OCI-LY7 (cell line): ENCODE measurements at regions not wholly inside any gene's neighbourhood (a gene's known extent, or its start where the extent isn't known, plus 50 kb on each side); places are given as distances from the start of the nearest gene placed in this dataset.

Experiments
- EZH2phosphoT487 ChIP-seq: fragments of 200-600 bp; sonication (generic); IDR thresholded peaks from 2 replicates; pipeline ENCODE4 v1.6.1; 2018; ENCODE audit warnings: low read depth, borderline replicate concordance, mild to moderate bottlenecking, mixed run types, antibody characterized with exemption, low read length, moderate library complexity, mixed read lengths
- TF ChIP-seq, protein P1 (sequence below): fragments of 200-600 bp; sonication (generic); conservative IDR thresholded peaks from 2 replicates; pipeline ENCODE4 v1.5.1; 2014; ENCODE audit warnings: mild to moderate bottlenecking, antibody characterized with exemption, low read length, moderate library complexity, mixed read lengths

DNA sequence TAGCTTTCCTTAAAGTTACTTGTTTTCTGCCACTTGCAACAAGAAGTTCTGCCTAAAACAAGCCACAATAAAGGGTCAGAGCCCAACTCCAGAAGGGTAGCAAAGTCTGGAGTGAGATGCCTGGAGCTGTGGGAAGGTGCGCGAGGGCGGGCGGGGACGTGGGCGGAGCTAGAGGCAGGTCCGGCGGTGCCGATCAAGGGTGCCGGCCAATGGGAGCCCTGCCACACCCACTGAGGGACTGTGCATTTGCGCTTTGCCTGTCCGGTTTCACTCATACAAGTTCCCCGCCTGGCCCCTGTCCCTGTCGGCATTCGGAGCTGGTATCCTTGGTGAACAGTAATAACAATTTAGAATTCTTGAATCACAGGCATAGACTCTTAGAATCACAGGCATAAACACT lies 732.4 kb downstream of the MATN1 start:
- TF ChIP-seq, protein P1, sequence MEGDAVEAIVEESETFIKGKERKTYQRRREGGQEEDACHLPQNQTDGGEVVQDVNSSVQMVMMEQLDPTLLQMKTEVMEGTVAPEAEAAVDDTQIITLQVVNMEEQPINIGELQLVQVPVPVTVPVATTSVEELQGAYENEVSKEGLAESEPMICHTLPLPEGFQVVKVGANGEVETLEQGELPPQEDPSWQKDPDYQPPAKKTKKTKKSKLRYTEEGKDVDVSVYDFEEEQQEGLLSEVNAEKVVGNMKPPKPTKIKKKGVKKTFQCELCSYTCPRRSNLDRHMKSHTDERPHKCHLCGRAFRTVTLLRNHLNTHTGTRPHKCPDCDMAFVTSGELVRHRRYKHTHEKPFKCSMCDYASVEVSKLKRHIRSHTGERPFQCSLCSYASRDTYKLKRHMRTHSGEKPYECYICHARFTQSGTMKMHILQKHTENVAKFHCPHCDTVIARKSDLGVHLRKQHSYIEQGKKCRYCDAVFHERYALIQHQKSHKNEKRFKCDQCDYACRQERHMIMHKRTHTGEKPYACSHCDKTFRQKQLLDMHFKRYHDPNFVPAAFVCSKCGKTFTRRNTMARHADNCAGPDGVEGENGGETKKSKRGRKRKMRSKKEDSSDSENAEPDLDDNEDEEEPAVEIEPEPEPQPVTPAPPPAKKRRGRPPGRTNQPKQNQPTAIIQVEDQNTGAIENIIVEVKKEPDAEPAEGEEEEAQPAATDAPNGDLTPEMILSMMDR: no peak
- TF ChIP-seq EZH2phosphoT487: no peak
